ENCODE measurements at regions not wholly inside any gene's neighbourhood (a gene's known extent, or its start where the extent isn't known, plus 50 kb on each side); places are given as distances from the start of the nearest gene placed in this dataset.

- TF ChIP-seq CTCF (IDR thresholded peaks at IDR 0.05; ENCODE audit: borderline replicate concordance, extremely low read depth, low read length, poor library complexity, severe bottlenecking): no peak
- no peak for TF ChIP-seq EZH2 (IDR thresholded peaks at IDR 0.05; ENCODE audit: borderline replicate concordance, low read depth, low read length, severe bottlenecking)
Measured at GRCh38 chr2:12064153-12064552, 317.7 kb downstream of the LPIN1 start.
